ENCODE measurements at regions not wholly inside any gene's neighbourhood (a gene's known extent, or its start where the extent isn't known, plus 50 kb on each side); places are given as distances from the start of the nearest gene placed in this dataset.
A peak's percentile ranks its signal among the peaks of the same experiment; 100 is the strongest.

DNA sequence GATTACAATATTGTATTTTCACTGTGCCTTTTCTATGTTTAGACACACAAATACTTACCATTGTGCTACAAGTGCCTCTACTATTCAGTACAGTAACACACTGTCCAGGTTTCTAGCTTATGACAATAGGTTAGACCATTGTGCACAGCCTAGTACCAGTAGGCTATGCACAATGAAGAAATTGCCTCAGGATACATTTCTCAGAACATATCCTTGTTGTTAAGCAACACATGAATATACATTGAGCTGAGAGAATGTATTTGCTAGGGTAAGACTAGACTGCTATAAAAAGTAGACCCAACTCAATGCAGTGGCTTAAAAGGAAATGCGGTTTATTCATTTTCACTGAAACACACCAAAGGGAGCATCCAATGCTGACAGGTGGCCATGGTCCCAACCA is 285.1 kb downstream of the HS3ST3A1 start:
- H3K27ac ChIP-seq, result no peak overlapping the region
- H3K36me3 ChIP-seq, result no peaks in the 10 kb centered on the region
- H3K9me3 ChIP-seq (ENCODE audit: severe bottlenecking), result peaks cover 2% of the 10 kb centered on the region
- TF ChIP-seq, protein P1, sequence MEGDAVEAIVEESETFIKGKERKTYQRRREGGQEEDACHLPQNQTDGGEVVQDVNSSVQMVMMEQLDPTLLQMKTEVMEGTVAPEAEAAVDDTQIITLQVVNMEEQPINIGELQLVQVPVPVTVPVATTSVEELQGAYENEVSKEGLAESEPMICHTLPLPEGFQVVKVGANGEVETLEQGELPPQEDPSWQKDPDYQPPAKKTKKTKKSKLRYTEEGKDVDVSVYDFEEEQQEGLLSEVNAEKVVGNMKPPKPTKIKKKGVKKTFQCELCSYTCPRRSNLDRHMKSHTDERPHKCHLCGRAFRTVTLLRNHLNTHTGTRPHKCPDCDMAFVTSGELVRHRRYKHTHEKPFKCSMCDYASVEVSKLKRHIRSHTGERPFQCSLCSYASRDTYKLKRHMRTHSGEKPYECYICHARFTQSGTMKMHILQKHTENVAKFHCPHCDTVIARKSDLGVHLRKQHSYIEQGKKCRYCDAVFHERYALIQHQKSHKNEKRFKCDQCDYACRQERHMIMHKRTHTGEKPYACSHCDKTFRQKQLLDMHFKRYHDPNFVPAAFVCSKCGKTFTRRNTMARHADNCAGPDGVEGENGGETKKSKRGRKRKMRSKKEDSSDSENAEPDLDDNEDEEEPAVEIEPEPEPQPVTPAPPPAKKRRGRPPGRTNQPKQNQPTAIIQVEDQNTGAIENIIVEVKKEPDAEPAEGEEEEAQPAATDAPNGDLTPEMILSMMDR (IDR thresholded peaks at IDR 0.05; ENCODE audit: low read depth, low read length), result no peak
- no peaks in the 10 kb centered on the region for H3K27me3 ChIP-seq (ENCODE audit: insufficient read depth, low read depth, severe bottlenecking)
- H3K4me3 ChIP-seq (ENCODE audit: low read depth, low read length), result no peak overlapping the region
- no peak for DNase-seq

- no peaks in the 10 kb centered on the region for H3K36me3 ChIP-seq
- no peak overlapping the region for H3K27ac ChIP-seq
- DNase-seq, result no peak
- H3K9me3 ChIP-seq (ENCODE audit: severe bottlenecking), result peaks cover 10% of the 10 kb centered on the region
- no peaks in the 10 kb centered on the region for H3K27me3 ChIP-seq (ENCODE audit: insufficient read depth, low read depth, severe bottlenecking)
- TF ChIP-seq, protein P1 (IDR thresholded peaks at IDR 0.05; ENCODE audit: low read depth, low read length), result no peak
- H3K4me3 ChIP-seq (ENCODE audit: low read depth, low read length), result no peak overlapping the region
Measured at GRCh38 chr17:13311306-13311705, 290.4 kb downstream of the HS3ST3A1 start.

DNA sequence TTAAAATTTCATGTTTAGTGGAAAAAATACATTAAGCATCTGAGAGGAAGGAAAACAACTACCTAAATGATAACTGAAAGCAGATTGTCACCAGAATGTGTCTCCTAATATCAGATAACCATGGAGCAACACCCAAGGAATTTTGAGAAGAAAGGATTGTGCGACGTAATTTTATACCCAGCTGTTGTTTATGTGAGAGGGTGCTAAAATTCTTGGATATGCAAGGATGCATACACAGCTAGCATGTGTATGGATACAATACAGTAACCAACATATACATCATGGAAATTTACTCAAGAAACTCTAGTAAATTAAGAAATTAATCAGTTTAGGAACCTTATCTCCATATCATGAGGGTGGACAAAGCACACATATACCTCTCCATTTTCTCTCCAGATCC is 290.9 kb downstream of the HS3ST3A1 start:
- Histone ChIP-seq H3K9me3 (ENCODE audit: severe bottlenecking) (peaks cover 9% of the 10 kb centered on the region), H3K36me3 (no peaks in the 10 kb centered on the region), H3K27me3 (ENCODE audit: insufficient read depth, low read depth, severe bottlenecking) (no peaks in the 10 kb centered on the region), H3K4me3 (ENCODE audit: low read depth, low read length) (no peak overlapping the region), H3K27ac (no peak overlapping the region)
- no peak for DNase-seq
- TF ChIP-seq, protein P1 (IDR thresholded peaks at IDR 0.05; ENCODE audit: low read depth, low read length), result no peak

- Histone ChIP-seq H3K27ac (no peak overlapping the region), H3K9me3 (ENCODE audit: severe bottlenecking) (peaks cover 7% of the 10 kb centered on the region), H3K4me3 (ENCODE audit: low read depth, low read length) (no peak overlapping the region), H3K36me3 (no peaks in the 10 kb centered on the region), H3K27me3 (ENCODE audit: insufficient read depth, low read depth, severe bottlenecking) (no peaks in the 10 kb centered on the region)
- peak; percentile 57 for DNase-seq
- TF ChIP-seq, protein P1 (IDR thresholded peaks at IDR 0.05; ENCODE audit: low read depth, low read length), result peak; percentile 69
Measured at GRCh38 chr17:13306310-13306962, 288.6 kb upstream of the ELAC2 start.

DNA sequence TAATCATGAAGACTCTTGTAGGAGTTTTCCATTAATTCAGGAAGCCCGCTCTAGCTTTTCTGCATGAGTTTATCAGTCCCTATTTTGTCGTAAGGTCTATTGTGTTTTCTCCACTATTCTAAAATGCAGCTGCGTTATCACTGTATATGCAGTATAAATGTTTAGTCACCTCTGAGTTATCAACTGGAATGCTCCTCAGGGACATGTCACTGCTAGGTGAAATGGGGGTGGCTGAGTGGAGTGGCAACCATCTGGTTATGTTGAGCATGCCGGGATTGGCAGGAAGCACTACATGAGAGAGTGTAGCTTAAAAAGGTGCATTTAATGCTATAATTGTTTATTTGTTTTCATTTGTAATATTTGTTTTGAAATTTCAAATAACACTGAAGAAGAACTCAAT is 285.2 kb upstream of the ELAC2 start:
- DNase-seq, result no peak
- no peak overlapping the region for H3K4me3 ChIP-seq (ENCODE audit: low read depth, low read length)
- no peak overlapping the region for H3K27ac ChIP-seq
- no peaks in the 10 kb centered on the region for H3K36me3 ChIP-seq
- TF ChIP-seq, protein P1 (IDR thresholded peaks at IDR 0.05; ENCODE audit: low read depth, low read length), result no peak
- no peaks in the 10 kb centered on the region for H3K9me3 ChIP-seq (ENCODE audit: severe bottlenecking)
- H3K27me3 ChIP-seq (ENCODE audit: insufficient read depth, low read depth, severe bottlenecking), result no peaks in the 10 kb centered on the region

DNA sequence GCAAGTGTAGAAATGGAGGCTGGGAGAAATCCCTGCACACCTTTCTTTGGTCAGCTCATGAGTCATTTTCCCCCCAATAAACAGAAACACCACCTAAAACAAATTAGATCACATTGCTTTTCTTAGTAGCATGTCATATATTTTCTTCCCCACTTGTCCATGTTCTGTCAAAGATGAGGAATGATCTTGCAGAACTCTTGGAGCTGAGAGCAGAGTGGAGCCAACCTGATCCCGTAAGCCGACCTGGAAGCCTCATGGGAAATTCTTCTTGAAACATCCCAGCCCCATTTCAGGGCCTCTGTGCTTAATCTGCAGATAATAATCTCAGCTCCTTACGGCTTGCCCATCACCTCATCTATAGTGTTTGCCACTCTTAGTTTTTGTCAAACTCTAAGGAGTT is 284.6 kb upstream of the ELAC2 start:
- no peak for DNase-seq
- Histone ChIP-seq H3K4me3 (ENCODE audit: low read depth, low read length) (no peak overlapping the region), H3K27ac (no peak overlapping the region), H3K36me3 (no peaks in the 10 kb centered on the region), H3K27me3 (ENCODE audit: insufficient read depth, low read depth, severe bottlenecking) (no peaks in the 10 kb centered on the region), H3K9me3 (ENCODE audit: severe bottlenecking) (no peaks in the 10 kb centered on the region)
- TF ChIP-seq, protein P1 (IDR thresholded peaks at IDR 0.05; ENCODE audit: low read depth, low read length), result no peak
